ENCODE measurements at regions not wholly inside any gene's neighbourhood (a gene's known extent, or its start where the extent isn't known, plus 50 kb on each side); places are given as distances from the start of the nearest gene placed in this dataset.

DNA sequence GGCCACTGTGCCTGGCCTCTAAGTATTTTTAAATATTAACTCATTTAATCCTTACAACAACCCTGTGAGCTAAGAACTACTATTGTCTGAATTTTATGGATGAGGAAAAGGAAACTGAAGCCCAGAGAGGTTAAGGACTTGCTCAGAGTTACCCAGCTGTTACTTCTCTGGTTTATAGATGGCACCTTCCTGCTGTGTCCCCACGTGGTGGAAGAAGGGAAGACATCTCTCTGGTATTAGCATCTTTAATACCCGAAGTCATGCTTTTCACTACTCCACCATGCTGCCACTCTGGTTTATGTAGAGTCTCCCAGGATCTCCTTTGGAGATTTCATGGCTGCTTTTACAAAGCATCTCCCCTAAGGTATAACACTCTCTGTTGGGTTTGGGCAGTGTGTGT is 105.5 kb upstream of the MKLN1 start:
- ATAC-seq (no peak), DNase-seq (no peak)
- intact Hi-C loops (cut with DNase I; ENCODE audit: low total_unique reads) (no loop called here), in situ Hi-C loops (cut with MboI; ENCODE audit: low sequenced_read_pairs in 4 of 4) (no loop called here)
- H3K4me1 ChIP-seq: peaks cover 6 to 34% of the 10 kb centered on the region in 2 donors
- no peaks in the 10 kb centered on the region for H3K9me3 ChIP-seq
- no peak for TF ChIP-seq POLR2A (IDR thresholded peaks at IDR 0.05)
- TF ChIP-seq, protein P1, sequence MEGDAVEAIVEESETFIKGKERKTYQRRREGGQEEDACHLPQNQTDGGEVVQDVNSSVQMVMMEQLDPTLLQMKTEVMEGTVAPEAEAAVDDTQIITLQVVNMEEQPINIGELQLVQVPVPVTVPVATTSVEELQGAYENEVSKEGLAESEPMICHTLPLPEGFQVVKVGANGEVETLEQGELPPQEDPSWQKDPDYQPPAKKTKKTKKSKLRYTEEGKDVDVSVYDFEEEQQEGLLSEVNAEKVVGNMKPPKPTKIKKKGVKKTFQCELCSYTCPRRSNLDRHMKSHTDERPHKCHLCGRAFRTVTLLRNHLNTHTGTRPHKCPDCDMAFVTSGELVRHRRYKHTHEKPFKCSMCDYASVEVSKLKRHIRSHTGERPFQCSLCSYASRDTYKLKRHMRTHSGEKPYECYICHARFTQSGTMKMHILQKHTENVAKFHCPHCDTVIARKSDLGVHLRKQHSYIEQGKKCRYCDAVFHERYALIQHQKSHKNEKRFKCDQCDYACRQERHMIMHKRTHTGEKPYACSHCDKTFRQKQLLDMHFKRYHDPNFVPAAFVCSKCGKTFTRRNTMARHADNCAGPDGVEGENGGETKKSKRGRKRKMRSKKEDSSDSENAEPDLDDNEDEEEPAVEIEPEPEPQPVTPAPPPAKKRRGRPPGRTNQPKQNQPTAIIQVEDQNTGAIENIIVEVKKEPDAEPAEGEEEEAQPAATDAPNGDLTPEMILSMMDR (IDR thresholded peaks at IDR 0.05 in 4 of 5, conservative IDR thresholded peaks at IDR 0.05 in 1 of 5): no peak
- H3K27me3 ChIP-seq: no peaks in the 10 kb centered on the region
- no peak overlapping the region for H3K27ac ChIP-seq
- no peaks in the 10 kb centered on the region for H3K36me3 ChIP-seq
- H3K4me3 ChIP-seq: no peak overlapping the region

DNA sequence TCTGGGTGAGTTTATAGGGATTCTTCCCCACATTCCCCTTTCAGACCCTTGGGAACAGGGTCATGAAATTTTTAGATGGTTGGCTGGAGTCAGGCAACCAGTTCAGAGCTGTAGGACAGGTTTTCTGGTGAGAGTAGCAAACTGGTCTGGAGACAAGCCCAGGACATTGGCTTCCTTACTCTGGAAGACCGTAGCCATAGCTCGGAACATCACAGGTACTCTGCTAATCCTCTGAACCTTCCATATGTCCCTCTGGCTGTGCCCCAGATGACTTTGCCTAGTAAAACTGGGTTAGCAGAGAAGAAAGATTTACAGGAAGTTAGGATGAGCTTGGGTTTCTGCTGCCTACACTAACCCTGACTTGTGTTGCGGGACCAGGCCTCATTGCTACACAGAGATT is 104.5 kb upstream of the MKLN1 start:
- H3K36me3 ChIP-seq: no peaks in the 10 kb centered on the region
- no peak overlapping the region for H3K4me3 ChIP-seq
- no peaks in the 10 kb centered on the region for H3K9me3 ChIP-seq
- TF ChIP-seq, protein P1 (IDR thresholded peaks at IDR 0.05 in 4 of 5, conservative IDR thresholded peaks at IDR 0.05 in 1 of 5): no peak
- TF ChIP-seq POLR2A (IDR thresholded peaks at IDR 0.05): no peak
- peak in 1 of 2 donors; percentile 48 for ATAC-seq
- peak overlapping the region in 1 of 4 donors; percentile 59 for H3K27ac ChIP-seq
- H3K4me1 ChIP-seq: peaks cover 6 to 34% of the 10 kb centered on the region in 2 donors
- no peaks in the 10 kb centered on the region for H3K27me3 ChIP-seq
- intact Hi-C loops (cut with DNase I; ENCODE audit: low total_unique reads) (no loop called here), in situ Hi-C loops (cut with MboI; ENCODE audit: low sequenced_read_pairs in 4 of 4) (no loop called here)
- DNase-seq: no peak

DNA sequence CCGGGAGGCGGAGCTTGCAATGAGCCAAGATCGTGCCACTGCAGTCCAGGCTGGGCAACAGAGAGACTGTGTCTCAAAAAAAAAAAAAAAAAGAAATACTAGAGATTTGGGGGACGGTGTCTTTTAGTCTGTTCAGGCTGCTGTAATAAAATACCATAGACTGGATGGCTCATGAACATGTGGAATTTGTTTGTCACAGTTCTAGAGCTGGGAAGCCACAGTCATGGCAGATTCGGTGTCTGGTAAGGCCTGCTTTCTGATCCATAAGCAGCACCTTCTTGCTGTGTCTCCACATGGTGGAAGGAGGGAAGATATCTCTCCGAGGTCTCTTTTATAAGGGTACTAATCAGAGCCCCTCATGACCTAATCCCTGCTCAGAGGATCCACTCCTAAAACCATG is 102.7 kb upstream of the MKLN1 start:
- DNase-seq (no peak), ATAC-seq (peak; percentile 7 to 21)
- Histone ChIP-seq H3K9me3 (no peaks in the 10 kb centered on the region), H3K36me3 (no peaks in the 10 kb centered on the region), H3K27ac (peak overlapping the region in 2 of 4 donors; percentile 44 to 45), H3K27me3 (no peaks in the 10 kb centered on the region), H3K4me1 (peaks cover 0 to 27% of the 10 kb centered on the region in 2 donors), H3K4me3 (no peak overlapping the region)
- TF ChIP-seq, protein P1 (IDR thresholded peaks at IDR 0.05 in 4 of 5, conservative IDR thresholded peaks at IDR 0.05 in 1 of 5): no peak
- no peak for TF ChIP-seq POLR2A (IDR thresholded peaks at IDR 0.05)
- intact Hi-C loops (cut with DNase I; ENCODE audit: low total_unique reads) (no loop called here), in situ Hi-C loops (cut with MboI; ENCODE audit: low sequenced_read_pairs in 4 of 4) (no loop called here)

DNA sequence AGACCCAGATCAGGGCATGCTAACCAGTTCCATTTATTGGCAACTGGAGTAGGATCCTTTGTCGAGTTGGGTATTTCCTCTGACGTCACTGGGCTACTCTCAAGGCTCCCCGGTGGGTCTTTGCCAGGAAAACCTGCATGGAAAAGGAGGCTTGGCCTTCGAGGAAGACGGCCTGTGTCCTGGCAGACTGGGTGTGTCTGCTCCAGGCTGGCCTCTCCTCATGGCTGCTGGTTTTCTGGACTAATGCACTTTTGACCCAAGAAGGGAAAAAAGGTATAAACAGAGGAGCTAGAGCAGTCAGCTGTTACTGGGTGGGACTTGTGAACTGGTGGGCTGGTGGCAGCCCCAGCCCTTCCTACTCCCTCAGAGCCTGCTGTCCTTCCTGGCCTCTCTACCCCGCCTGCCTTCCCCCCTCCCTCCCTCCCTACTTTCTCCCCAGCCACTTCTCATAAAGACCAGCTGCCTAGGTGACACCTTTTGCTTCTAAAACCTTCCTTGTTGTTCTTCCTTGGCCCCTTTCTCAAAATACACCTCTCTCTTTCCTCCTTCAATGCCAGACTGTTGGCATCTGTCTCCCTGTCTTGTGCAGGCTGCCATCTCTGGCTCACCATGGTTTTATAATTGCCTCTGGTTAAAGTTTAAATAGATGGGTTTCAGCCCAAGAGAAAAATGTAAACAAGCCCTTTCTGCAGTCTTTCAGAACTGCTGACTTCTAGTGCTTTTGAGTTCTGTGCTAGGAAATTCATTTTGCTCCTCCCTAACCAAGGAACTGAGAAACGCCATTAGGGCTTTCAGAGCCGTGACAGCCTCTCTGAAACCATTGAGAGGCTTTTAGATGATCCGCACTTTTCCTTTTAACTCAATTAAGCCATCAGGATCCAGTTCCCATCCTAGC is 101.8 kb upstream of the MKLN1 start:
- no peaks in the 10 kb centered on the region for H3K9me3 ChIP-seq
- intact Hi-C loops (cut with DNase I; ENCODE audit: low total_unique reads): no loop called here

More for the DNA sequence above, 101.8 kb upstream of the MKLN1 start:
- H3K4me3 ChIP-seq: no peak overlapping the region
- no peaks in the 10 kb centered on the region for H3K36me3 ChIP-seq
- peak overlapping the region in 3 of 4 donors; percentile 12 to 45 (median 44) for H3K27ac ChIP-seq
- H3K27me3 ChIP-seq: no peaks in the 10 kb centered on the region
- DNase-seq (no peak), ATAC-seq (peak; percentile 21 to 47)
- H3K4me1 ChIP-seq: peaks cover 0 to 27% of the 10 kb centered on the region in 2 donors
- TF ChIP-seq, protein P1 (IDR thresholded peaks at IDR 0.05 in 4 of 5, conservative IDR thresholded peaks at IDR 0.05 in 1 of 5): no peak
- TF ChIP-seq POLR2A (IDR thresholded peaks at IDR 0.05): no peak
- in situ Hi-C loops (cut with MboI; ENCODE audit: low sequenced_read_pairs in 4 of 4): no loop called here

Data from gastrocnemius medialis (tissue), 4 donors.